PC-9 (cell line): ENCODE measurements at regions not wholly inside any gene's neighbourhood (a gene's known extent, or its start where the extent isn't known, plus 50 kb on each side); places are given as distances from the start of the nearest gene placed in this dataset.

Experiments used
- CTCF ChIP-seq: fragments of 200-600 bp; sonication (generic); conservative IDR thresholded peaks from 2 replicates; pipeline ENCODE4 v1.6.1; 2017; ENCODE audit warnings: mixed run types, antibody characterized with exemption, mild to moderate bottlenecking, moderate library complexity
- EZH2 ChIP-seq: fragments of 200-600 bp; sonication (generic); IDR thresholded peaks from 2 replicates; pipeline ENCODE4 v1.8.0; 2017; ENCODE audit warnings: antibody characterized with exemption, low read depth

DNA sequence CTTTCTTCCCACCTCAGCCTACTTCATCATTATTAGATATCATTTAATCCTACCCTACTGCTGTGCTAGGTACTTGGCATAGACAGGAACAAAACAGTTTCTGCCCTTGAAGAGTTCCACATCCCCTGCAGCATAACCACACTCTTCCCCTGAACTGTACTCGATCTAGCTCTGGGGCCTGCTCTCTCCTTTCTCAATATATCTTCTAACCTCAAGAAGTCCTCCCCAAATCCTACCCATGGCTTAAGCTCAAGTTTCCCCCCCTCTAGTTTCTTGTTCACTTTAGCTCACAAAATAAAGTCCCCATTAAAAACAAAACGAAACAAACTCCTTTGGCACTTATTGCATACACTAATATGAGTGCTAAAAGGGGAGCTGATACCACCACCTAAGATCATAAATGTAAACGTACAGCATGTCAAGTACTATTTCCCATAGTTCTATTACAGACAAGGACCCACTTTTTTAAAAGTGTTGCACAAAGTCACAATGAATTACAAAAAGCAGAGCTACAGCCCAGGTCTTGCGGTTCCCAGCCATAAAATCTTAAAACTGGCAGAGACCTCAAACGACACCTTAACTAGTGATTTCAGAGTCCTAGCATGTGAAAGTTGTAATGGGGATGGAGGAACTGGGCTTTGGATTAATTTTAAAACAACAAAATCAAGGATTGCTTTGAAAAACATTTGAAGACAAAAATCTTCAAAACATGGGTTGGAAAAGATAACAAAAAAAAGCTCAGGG lies 80.7 kb downstream of the PTPDC1 start:
- no peak for TF ChIP-seq CTCF
- no peak for TF ChIP-seq EZH2
